ENCODE measurements at regions not wholly inside any gene's neighbourhood (a gene's known extent, or its start where the extent isn't known, plus 50 kb on each side); places are given as distances from the start of the nearest gene placed in this dataset.
"Not testable (repeated sequence)": the region's sequence is repeated elsewhere in the genome, so short reads cannot be mapped to it uniquely, and the experiment has no call there.

- Histone ChIP-seq H3K4me1 (ENCODE audit: control insufficient read depth in 1 of 2, insufficient read depth in 1 of 2, low read depth in 1 of 2, low read length in 1 of 2) (peaks cover 31 to 33% of the 10 kb centered on the region in 2 experiments), H3K27ac (peak overlapping the region; percentile 33), H3K9me3 (no peaks in the 10 kb centered on the region), H3K27me3 (peaks cover 2% of the 10 kb centered on the region), H3K36me3 (no peaks in the 10 kb centered on the region), H3K4me3 (ENCODE audit: low read depth in 1 of 2, low read length in 1 of 2) (no peak overlapping the region)
- TF ChIP-seq CTCF (IDR thresholded peaks at IDR 0.05) = no peak
Measured at GRCh38 chrX:9286234-9286633, 178.6 kb upstream of the TBL1X start.

GRCh38 chrX:9291629-9292028 is 173.2 kb upstream of the TBL1X start:
- H3K4me1 ChIP-seq (ENCODE audit: control insufficient read depth in 1 of 2, insufficient read depth in 1 of 2, low read depth in 1 of 2, low read length in 1 of 2) = peaks cover 3% of the 10 kb centered on the region in 2 experiments
- TF ChIP-seq CTCF (IDR thresholded peaks at IDR 0.05) = no peak
- H3K27me3 ChIP-seq = peaks cover 36% of the 10 kb centered on the region
- H3K27ac ChIP-seq = no peak overlapping the region
- peak overlapping the region in 1 of 2 experiments; percentile 3 for H3K4me3 ChIP-seq (ENCODE audit: low read depth in 1 of 2, low read length in 1 of 2)
- no peaks in the 10 kb centered on the region for H3K36me3 ChIP-seq
- H3K9me3 ChIP-seq = no peaks in the 10 kb centered on the region

- Histone ChIP-seq H3K27ac (no peak overlapping the region), H3K36me3 (no peaks in the 10 kb centered on the region), H3K27me3 (peaks cover 36% of the 10 kb centered on the region), H3K9me3 (no peaks in the 10 kb centered on the region), H3K4me1 (ENCODE audit: control insufficient read depth in 1 of 2, insufficient read depth in 1 of 2, low read depth in 1 of 2, low read length in 1 of 2) (no peaks in the 10 kb centered on the region), H3K4me3 (ENCODE audit: low read depth in 1 of 2, low read length in 1 of 2) (no peak overlapping the region)
- TF ChIP-seq CTCF (IDR thresholded peaks at IDR 0.05) = no peak
Measured at GRCh38 chrX:9293051-9293496, 171.8 kb upstream of the TBL1X start.

GRCh38 chrX:9293903-9294302 is 171.0 kb upstream of the TBL1X start:
- no peaks in the 10 kb centered on the region for H3K4me1 ChIP-seq (ENCODE audit: control insufficient read depth in 1 of 2, insufficient read depth in 1 of 2, low read depth in 1 of 2, low read length in 1 of 2)
- no peak for TF ChIP-seq CTCF (IDR thresholded peaks at IDR 0.05)
- H3K27me3 ChIP-seq = peaks cover 36% of the 10 kb centered on the region

GRCh38 chrX:9295551-9295950 is 169.3 kb upstream of the TBL1X start:
- no peaks in the 10 kb centered on the region for H3K36me3 ChIP-seq
- no peak overlapping the region for H3K4me3 ChIP-seq (ENCODE audit: low read depth in 1 of 2, low read length in 1 of 2)
- H3K4me1 ChIP-seq (ENCODE audit: control insufficient read depth in 1 of 2, insufficient read depth in 1 of 2, low read depth in 1 of 2, low read length in 1 of 2) = no peaks in the 10 kb centered on the region
- H3K27me3 ChIP-seq = peaks cover 36% of the 10 kb centered on the region
- no peak overlapping the region for H3K27ac ChIP-seq
- no peaks in the 10 kb centered on the region for H3K9me3 ChIP-seq
- no peak for TF ChIP-seq CTCF (IDR thresholded peaks at IDR 0.05)

More at GRCh38 chrX:9293903-9294302, 171.0 kb upstream of the TBL1X start:
- no peaks in the 10 kb centered on the region for H3K9me3 ChIP-seq
- H3K4me3 ChIP-seq (ENCODE audit: low read depth in 1 of 2, low read length in 1 of 2) = no peak overlapping the region
- H3K27ac ChIP-seq = no peak overlapping the region
- no peaks in the 10 kb centered on the region for H3K36me3 ChIP-seq

GRCh38 chrX:9298221-9298620 is 166.6 kb upstream of the TBL1X start:
- peaks cover 14% of the 10 kb centered on the region for H3K27me3 ChIP-seq
- H3K27ac ChIP-seq = no peak overlapping the region
- TF ChIP-seq CTCF (IDR thresholded peaks at IDR 0.05) = no peak
- H3K9me3 ChIP-seq = no peaks in the 10 kb centered on the region
- H3K36me3 ChIP-seq = no peaks in the 10 kb centered on the region
- no peak overlapping the region for H3K4me3 ChIP-seq (ENCODE audit: low read depth in 1 of 2, low read length in 1 of 2)
- H3K4me1 ChIP-seq (ENCODE audit: control insufficient read depth in 1 of 2, insufficient read depth in 1 of 2, low read depth in 1 of 2, low read length in 1 of 2) = no peaks in the 10 kb centered on the region

- not testable (repeated sequence) for H3K27ac ChIP-seq; H3K27me3 ChIP-seq; H3K36me3 ChIP-seq; H3K9me3 ChIP-seq; H3K4me3 ChIP-seq (ENCODE audit: low read depth in 1 of 2, low read length in 1 of 2); H3K4me1 ChIP-seq (ENCODE audit: control insufficient read depth in 1 of 2, insufficient read depth in 1 of 2, low read depth in 1 of 2, low read length in 1 of 2)
Measured at GRCh38 chrX:9299681-9300080, 165.2 kb upstream of the TBL1X start.

All from neutrophil (primary cell).